ENCODE measurements at regions not wholly inside any gene's neighbourhood (a gene's known extent, or its start where the extent isn't known, plus 50 kb on each side); places are given as distances from the start of the nearest gene placed in this dataset.

DNA sequence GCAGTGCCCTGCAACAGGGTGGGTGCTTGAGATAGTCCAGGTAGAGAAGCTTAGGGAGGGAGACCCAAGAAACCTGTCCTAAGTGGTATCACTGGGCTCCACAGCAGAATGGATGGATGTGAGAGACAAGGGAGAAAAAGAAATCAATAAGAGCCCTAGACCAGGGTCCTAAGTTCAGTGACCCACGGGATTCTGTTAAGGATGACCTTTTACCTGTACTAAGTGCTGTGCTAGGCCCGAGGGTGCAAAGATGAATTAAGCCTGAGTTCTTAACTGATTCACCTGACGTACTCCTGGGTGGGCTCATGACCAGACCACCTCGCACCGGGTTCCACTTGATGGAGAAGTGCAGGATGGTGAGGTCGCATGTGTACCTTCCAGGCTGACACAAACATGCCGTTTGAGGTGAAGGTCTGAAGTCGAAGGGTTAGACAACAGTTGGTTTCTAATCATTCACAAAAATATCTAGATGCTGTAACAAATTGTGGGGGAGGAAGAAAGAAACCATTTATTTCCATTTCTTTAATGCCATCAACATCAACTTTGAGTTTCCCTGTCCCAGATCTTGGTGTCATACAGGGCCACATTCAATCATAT, 166.5 kb downstream of the HERPUD2 start:
- Histone ChIP-seq H3K4me3 (ENCODE audit: low read length in 3 of 3) (no peak overlapping the region), H3K4me1 (ENCODE audit: control insufficient read depth in 2 of 3, insufficient read depth in 2 of 3, low read depth in 1 of 3, low read length in 3 of 3) (no peaks in the 10 kb centered on the region), H3K27me3 (ENCODE audit: control insufficient read depth, insufficient read depth, low read length) (no peaks in the 10 kb centered on the region), H3K36me3 (ENCODE audit: control insufficient read depth in 2 of 3, insufficient read depth in 3 of 3, low read length in 3 of 3) (no peaks in the 10 kb centered on the region), H3K9ac (ENCODE audit: low read length in 3 of 3) (no peak overlapping the region), H3K27ac (ENCODE audit: low read depth in 2 of 2, low read length in 2 of 2) (no peak overlapping the region), H3K9me3 (ENCODE audit: control insufficient read depth in 2 of 3, insufficient read depth in 1 of 3, low read length in 3 of 3) (no peaks in the 10 kb centered on the region)
- DNase-seq, result no peak
- FAIRE-seq, result no peak
- TF ChIP-seq, protein P1, sequence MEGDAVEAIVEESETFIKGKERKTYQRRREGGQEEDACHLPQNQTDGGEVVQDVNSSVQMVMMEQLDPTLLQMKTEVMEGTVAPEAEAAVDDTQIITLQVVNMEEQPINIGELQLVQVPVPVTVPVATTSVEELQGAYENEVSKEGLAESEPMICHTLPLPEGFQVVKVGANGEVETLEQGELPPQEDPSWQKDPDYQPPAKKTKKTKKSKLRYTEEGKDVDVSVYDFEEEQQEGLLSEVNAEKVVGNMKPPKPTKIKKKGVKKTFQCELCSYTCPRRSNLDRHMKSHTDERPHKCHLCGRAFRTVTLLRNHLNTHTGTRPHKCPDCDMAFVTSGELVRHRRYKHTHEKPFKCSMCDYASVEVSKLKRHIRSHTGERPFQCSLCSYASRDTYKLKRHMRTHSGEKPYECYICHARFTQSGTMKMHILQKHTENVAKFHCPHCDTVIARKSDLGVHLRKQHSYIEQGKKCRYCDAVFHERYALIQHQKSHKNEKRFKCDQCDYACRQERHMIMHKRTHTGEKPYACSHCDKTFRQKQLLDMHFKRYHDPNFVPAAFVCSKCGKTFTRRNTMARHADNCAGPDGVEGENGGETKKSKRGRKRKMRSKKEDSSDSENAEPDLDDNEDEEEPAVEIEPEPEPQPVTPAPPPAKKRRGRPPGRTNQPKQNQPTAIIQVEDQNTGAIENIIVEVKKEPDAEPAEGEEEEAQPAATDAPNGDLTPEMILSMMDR (IDR thresholded peaks at IDR 0.05; ENCODE audit: borderline replicate concordance, extremely low read depth, insufficient read depth), result no peak
- intact Hi-C loops (cut with DNase I), result no loop called here

DNA sequence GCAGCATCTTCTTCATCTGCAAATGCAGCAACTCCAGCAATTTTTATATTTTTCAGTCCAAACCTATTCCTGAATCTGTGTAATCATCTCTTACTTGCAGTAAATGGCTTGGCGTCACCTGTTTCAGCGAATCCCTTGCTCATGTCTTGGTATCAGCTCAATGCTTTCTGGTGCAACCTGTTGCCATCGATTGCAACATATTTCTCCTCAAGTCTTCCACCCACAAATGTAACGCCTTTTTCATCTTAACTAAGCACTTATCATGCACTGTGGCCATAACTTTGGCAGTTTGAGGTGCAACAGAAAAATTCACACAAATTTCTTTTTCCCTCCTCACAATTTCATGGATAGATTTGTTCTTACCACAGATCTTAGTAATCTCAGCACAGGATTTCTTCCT, 168.3 kb downstream of the HERPUD2 start:
- H3K27ac ChIP-seq (ENCODE audit: low read depth in 2 of 2, low read length in 2 of 2), result no peak overlapping the region
- TF ChIP-seq, protein P1 (IDR thresholded peaks at IDR 0.05; ENCODE audit: borderline replicate concordance, extremely low read depth, insufficient read depth), result no peak
- no peaks in the 10 kb centered on the region for H3K27me3 ChIP-seq (ENCODE audit: control insufficient read depth, insufficient read depth, low read length)
- intact Hi-C loops (cut with DNase I), result no loop called here
- H3K36me3 ChIP-seq (ENCODE audit: control insufficient read depth in 2 of 3, insufficient read depth in 3 of 3, low read length in 3 of 3), result no peaks in the 10 kb centered on the region
- DNase-seq (no peak), FAIRE-seq (no peak)
- no peaks in the 10 kb centered on the region for H3K4me1 ChIP-seq (ENCODE audit: control insufficient read depth in 2 of 3, insufficient read depth in 2 of 3, low read depth in 1 of 3, low read length in 3 of 3)
- H3K4me3 ChIP-seq (ENCODE audit: low read length in 3 of 3), result no peak overlapping the region
- no peak overlapping the region for H3K9ac ChIP-seq (ENCODE audit: low read length in 3 of 3)
- H3K9me3 ChIP-seq (ENCODE audit: control insufficient read depth in 2 of 3, insufficient read depth in 1 of 3, low read length in 3 of 3), result no peaks in the 10 kb centered on the region

DNA sequence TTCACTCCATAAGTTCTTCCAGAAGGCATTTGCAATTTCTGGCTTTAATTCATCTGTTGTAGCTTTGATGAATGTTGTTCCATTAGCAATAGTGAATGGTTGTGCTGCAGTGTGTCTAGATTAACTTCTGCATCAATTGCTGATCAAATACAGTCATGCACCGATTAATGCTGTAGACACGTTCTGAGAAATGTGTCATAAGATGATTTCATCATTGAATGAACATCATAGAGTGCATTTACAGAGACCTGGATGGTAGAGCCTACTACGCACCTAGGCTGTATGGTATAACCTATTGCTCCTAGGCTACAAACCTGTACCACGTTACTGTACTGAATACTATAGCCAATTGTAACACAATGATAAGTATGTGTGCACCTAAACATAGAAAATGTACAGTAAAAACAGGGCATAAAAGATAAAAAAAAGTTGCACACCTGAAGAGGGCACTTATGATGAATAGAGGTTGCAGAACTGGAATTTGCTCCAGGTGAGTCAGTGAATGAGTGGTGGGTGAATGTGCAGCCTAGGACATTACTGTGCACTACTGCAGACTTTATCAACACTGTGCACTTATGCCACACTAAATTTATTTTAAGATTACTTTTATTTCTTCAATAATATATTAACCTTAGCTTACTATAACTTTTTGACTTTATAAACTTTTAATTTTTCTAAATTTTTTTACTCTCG, 170.7 kb downstream of the HERPUD2 start:
- no peaks in the 10 kb centered on the region for H3K36me3 ChIP-seq (ENCODE audit: control insufficient read depth in 2 of 3, insufficient read depth in 3 of 3, low read length in 3 of 3)
- no peak overlapping the region for H3K4me3 ChIP-seq (ENCODE audit: low read length in 3 of 3)
- FAIRE-seq, result no peak
- intact Hi-C loops (cut with DNase I), result no loop called here
- no peaks in the 10 kb centered on the region for H3K27me3 ChIP-seq (ENCODE audit: control insufficient read depth, insufficient read depth, low read length)
- TF ChIP-seq, protein P1 (IDR thresholded peaks at IDR 0.05; ENCODE audit: borderline replicate concordance, extremely low read depth, insufficient read depth), result no peak
- H3K4me1 ChIP-seq (ENCODE audit: control insufficient read depth in 2 of 3, insufficient read depth in 2 of 3, low read depth in 1 of 3, low read length in 3 of 3), result no peaks in the 10 kb centered on the region
- DNase-seq, result no peak
- no peak overlapping the region for H3K9ac ChIP-seq (ENCODE audit: low read length in 3 of 3)
- no peaks in the 10 kb centered on the region for H3K9me3 ChIP-seq (ENCODE audit: control insufficient read depth in 2 of 3, insufficient read depth in 1 of 3, low read length in 3 of 3)
- H3K27ac ChIP-seq (ENCODE audit: low read depth in 2 of 2, low read length in 2 of 2), result no peak overlapping the region
